DOHH2 (cell line): ENCODE measurements at regions not wholly inside any gene's neighbourhood (a gene's known extent, or its start where the extent isn't known, plus 50 kb on each side); places are given as distances from the start of the nearest gene placed in this dataset.

ENCODE experiments used
- H3F3A ChIP-seq: fragments of 200-600 bp; sonication (generic), shearing (Covaris generic); 2 replicates; pipeline ENCODE4 v1.6.0; 2016; ENCODE audit warnings: antibody characterized with exemption, mild to moderate bottlenecking; ENCODE audit not compliant: control insufficient read depth, insufficient read depth
- H3K27ac ChIP-seq: fragments of 200-600 bp; sonication (generic); 2 replicates; pipeline ENCODE4 v1.5.1; 2014; ENCODE audit warnings: low read depth, mild to moderate bottlenecking, low read length, moderate library complexity
- H3K27me3 ChIP-seq: fragments of 200-600 bp; sonication (generic); 2 replicates; pipeline ENCODE4 v1.6.1; 2014; ENCODE audit warnings: mild to moderate bottlenecking, low read length, mixed read lengths; ENCODE audit not compliant: control insufficient read depth
- H3K36me3 ChIP-seq: fragments of 200-600 bp; sonication (generic); 2 replicates; pipeline ENCODE4 v1.6.1; 2014; ENCODE audit warnings: mild to moderate bottlenecking, low read length, moderate library complexity, mixed read lengths; ENCODE audit not compliant: control insufficient read depth
- H3K4me1 ChIP-seq: fragments of 200-600 bp; sonication (generic); 2 replicates; pipeline ENCODE4 v1.6.1; 2014; ENCODE audit warnings: mild to moderate bottlenecking, low read length, mixed read lengths; ENCODE audit not compliant: control insufficient read depth
- H3K4me2 ChIP-seq: fragments of 200-600 bp; sonication (generic); 2 replicates; pipeline ENCODE4 v1.6.0; 2014; ENCODE audit warnings: mild to moderate bottlenecking, low read length, moderate library complexity
- H3K4me3 ChIP-seq: fragments of 200-600 bp; sonication (generic); 2 replicates; pipeline ENCODE4 v1.5.1; 2014; ENCODE audit warnings: mild to moderate bottlenecking, low read length, mixed read lengths
- H3K79me2 ChIP-seq: fragments of 200-600 bp; sonication (generic); 2 replicates; pipeline ENCODE4 v1.6.1; 2014; ENCODE audit warnings: mild to moderate bottlenecking, low read length, mixed read lengths; ENCODE audit not compliant: control insufficient read depth
- H3K9me2 ChIP-seq: fragments of 200-600 bp; sonication (generic); replicated peaks from 2 replicates; pipeline ENCODE4 v1.6.1; 2014; ENCODE audit warnings: mild to moderate bottlenecking, low read length, mixed read lengths; ENCODE audit not compliant: control insufficient read depth
- H3K9me3 ChIP-seq: fragments of 200-600 bp; sonication (generic); 2 replicates; pipeline ENCODE4 v1.6.1; 2014; ENCODE audit warnings: antibody characterized with exemption, low read length, mixed read lengths; ENCODE audit not compliant: control insufficient read depth, insufficient read depth
- H4K20me1 ChIP-seq: fragments of 200-600 bp; sonication (generic); 2 replicates; pipeline ENCODE4 v1.6.0; 2014; ENCODE audit warnings: low read depth, mild to moderate bottlenecking, antibody characterized with exemption, low read length, moderate library complexity; ENCODE audit not compliant: control insufficient read depth, insufficient read depth
- EZH2phosphoT487 ChIP-seq: fragments of 200-600 bp; sonication (generic); IDR thresholded peaks from 2 replicates; pipeline ENCODE4 v1.6.1; 2017; ENCODE audit warnings: borderline replicate concordance, mild to moderate bottlenecking, antibody characterized with exemption, low read length, moderate library complexity, mixed read lengths
- TF ChIP-seq, protein P1 (sequence below): fragments of 200-600 bp; sonication (generic); IDR thresholded peaks from one replicate; pipeline ENCODE4 v1.5.1; 2014; ENCODE audit warnings: antibody characterized with exemption, mild to moderate bottlenecking, low read depth, low read length; ENCODE audit not compliant: poor library complexity, severe bottlenecking

DNA sequence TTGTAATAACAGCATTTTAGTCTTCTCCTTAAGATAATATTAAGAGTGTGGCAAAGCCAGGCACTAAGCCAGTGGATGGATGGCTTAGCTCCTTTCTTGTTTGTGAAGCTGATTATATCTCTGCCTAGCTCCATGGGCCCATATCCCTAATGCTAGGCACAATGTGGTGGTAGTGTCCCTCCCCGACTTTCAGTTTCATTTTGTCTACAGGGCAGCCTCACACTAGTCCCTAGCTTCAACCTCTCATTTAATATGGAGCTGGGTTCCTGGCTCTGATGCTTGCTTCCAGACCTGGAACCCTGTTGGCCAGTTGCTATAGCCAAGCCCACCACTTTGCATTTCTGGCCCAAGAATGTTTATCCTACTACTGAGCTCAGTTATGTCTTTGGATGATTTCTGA lies 437.0 kb upstream of the MEIS1 start:
- H3K36me3 ChIP-seq: no peaks in the 10 kb centered on the region
- H3K9me2 ChIP-seq: no peaks in the 10 kb centered on the region
- no peaks in the 10 kb centered on the region for H3F3A ChIP-seq
- no peaks in the 10 kb centered on the region for H3K79me2 ChIP-seq
- H3K4me2 ChIP-seq: no peak overlapping the region
- no peaks in the 10 kb centered on the region for H3K4me1 ChIP-seq
- TF ChIP-seq, protein P1, sequence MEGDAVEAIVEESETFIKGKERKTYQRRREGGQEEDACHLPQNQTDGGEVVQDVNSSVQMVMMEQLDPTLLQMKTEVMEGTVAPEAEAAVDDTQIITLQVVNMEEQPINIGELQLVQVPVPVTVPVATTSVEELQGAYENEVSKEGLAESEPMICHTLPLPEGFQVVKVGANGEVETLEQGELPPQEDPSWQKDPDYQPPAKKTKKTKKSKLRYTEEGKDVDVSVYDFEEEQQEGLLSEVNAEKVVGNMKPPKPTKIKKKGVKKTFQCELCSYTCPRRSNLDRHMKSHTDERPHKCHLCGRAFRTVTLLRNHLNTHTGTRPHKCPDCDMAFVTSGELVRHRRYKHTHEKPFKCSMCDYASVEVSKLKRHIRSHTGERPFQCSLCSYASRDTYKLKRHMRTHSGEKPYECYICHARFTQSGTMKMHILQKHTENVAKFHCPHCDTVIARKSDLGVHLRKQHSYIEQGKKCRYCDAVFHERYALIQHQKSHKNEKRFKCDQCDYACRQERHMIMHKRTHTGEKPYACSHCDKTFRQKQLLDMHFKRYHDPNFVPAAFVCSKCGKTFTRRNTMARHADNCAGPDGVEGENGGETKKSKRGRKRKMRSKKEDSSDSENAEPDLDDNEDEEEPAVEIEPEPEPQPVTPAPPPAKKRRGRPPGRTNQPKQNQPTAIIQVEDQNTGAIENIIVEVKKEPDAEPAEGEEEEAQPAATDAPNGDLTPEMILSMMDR: no peak
- no peak for TF ChIP-seq EZH2phosphoT487
- no peaks in the 10 kb centered on the region for H4K20me1 ChIP-seq
- H3K9me3 ChIP-seq: no peaks in the 10 kb centered on the region
- no peak overlapping the region for H3K27ac ChIP-seq
- H3K27me3 ChIP-seq: no peaks in the 10 kb centered on the region
- no peak overlapping the region for H3K4me3 ChIP-seq

DNA sequence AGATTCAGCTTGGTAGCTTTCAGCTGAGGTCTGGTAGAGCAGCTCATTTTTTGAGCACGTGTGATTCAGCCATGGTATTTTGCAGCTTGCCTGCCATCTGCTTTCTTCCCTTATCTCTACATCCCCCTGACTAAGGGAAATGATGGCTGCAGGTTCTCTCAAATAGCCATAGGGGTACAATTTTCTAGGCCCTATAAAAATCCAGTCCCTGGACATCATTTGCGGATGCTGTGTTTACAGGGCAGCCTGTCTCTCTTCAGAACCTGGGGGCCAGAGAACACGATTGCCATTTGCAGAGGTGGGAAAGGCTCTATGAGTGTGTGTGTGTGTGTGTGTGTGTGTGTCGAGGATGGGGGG lies 442.7 kb upstream of the MEIS1 start:
- H3K27ac ChIP-seq: no peak overlapping the region
- H3K79me2 ChIP-seq: no peaks in the 10 kb centered on the region
- no peaks in the 10 kb centered on the region for H3F3A ChIP-seq
- H3K4me1 ChIP-seq: no peaks in the 10 kb centered on the region
- no peaks in the 10 kb centered on the region; the same call in 1 of the 2 replicates for H3K9me3 ChIP-seq
- no peaks in the 10 kb centered on the region for H3K36me3 ChIP-seq
- H4K20me1 ChIP-seq: no peaks in the 10 kb centered on the region
- no peak overlapping the region for H3K4me2 ChIP-seq
- no peaks in the 10 kb centered on the region for H3K27me3 ChIP-seq
- no peak overlapping the region for H3K4me3 ChIP-seq
- TF ChIP-seq, protein P1: no peak
- TF ChIP-seq EZH2phosphoT487: no peak
- no peaks in the 10 kb centered on the region for H3K9me2 ChIP-seq

DNA sequence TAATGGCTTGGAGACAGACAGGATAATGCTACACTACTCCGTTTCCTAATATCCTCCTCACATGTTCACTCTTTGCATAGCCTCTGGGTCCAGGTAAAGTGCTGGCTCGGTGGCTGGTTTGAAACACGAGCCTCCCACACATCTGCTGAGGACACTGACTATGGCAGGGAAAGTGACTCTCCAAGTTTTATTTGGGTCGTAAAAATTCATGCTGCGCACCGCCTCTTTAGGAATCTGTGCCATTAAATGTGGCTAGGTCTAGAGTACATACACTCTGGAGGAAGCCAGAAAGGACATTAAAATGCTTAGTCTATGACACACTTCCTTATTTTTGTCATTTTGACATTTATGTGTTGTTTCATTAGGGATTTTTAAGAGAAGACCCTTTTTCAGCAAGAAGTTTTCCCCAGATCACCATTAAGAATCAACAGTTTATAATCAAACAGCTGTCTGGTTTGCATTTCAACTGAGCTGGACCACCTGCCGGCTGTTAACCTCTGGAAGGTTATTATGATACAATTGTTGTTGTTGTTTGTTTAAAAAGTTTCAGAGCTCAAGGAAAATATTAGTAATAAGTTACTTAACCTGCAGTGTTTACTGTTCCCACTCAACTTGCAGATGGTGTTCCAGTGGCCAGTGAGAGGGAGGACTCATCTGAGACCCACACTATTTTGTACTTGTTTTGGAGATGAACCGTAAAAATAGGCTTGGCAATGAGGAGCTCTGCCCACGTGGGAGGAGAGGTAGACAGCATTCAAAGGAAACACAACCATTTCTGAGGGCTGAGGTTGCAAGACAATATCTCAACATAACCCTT lies 443.3 kb upstream of the MEIS1 start:
- Histone ChIP-seq H3K9me2 (no peaks in the 10 kb centered on the region), H3F3A (no peaks in the 10 kb centered on the region), H3K4me2 (no peak overlapping the region), H4K20me1 (no peaks in the 10 kb centered on the region), H3K36me3 (no peaks in the 10 kb centered on the region), H3K9me3 (no peaks in the 10 kb centered on the region; the same call in 1 of the 2 replicates), H3K79me2 (no peaks in the 10 kb centered on the region), H3K4me1 (no peaks in the 10 kb centered on the region), H3K27ac (no peak overlapping the region), H3K27me3 (no peaks in the 10 kb centered on the region), H3K4me3 (no peak overlapping the region)
- TF ChIP-seq, protein P1: no peak
- no peak for TF ChIP-seq EZH2phosphoT487
